GM23338 (cell line): ENCODE measurements at regions not wholly inside any gene's neighbourhood (a gene's known extent, or its start where the extent isn't known, plus 50 kb on each side); places are given as distances from the start of the nearest gene placed in this dataset.

Experiments used
- ATAC-seq: fragments of 200-7000 bp; cut with Tn5 transposase; 3 replicates; pipeline ENCODE4 v1.9.1; 2020
- DNase-seq: peaks from one replicate; pipeline ENCODE4 v3.0.0-alpha.2; 2015; ENCODE audit warnings: low spot score
- H2AFZ ChIP-seq: fragments of 200-600 bp; sonication (generic); 2 replicates; pipeline ENCODE4 v1.8.0; 2016; ENCODE audit warnings: antibody characterized with exemption, mild to moderate bottlenecking, moderate library complexity
- H3F3A ChIP-seq: fragments of 200-600 bp; sonication (generic); replicated peaks from 2 replicates; pipeline ENCODE4 v1.8.0; 2017; ENCODE audit warnings: antibody characterized with exemption, mixed run types, low read depth
- H3K27ac ChIP-seq: fragments of 200-600 bp; sonication (generic); 2 replicates; pipeline ENCODE4 v1.6.1; 2016; ENCODE audit warnings: low read depth
- H3K27me3 ChIP-seq: fragments of 200-600 bp; sonication (generic); 2 replicates; pipeline ENCODE4 v1.8.0; 2016; ENCODE audit warnings: mild to moderate bottlenecking, mixed run types, moderate library complexity; ENCODE audit not compliant: insufficient read depth
- H3K36me3 ChIP-seq: fragments of 200-600 bp; sonication (generic); 2 replicates; pipeline ENCODE4 v1.8.0; 2016; ENCODE audit warnings: mild to moderate bottlenecking; ENCODE audit not compliant: insufficient read depth
- H3K4me1 ChIP-seq: fragments of 200-600 bp; sonication (generic); 2 replicates; pipeline ENCODE4 v1.8.0; 2016; ENCODE audit warnings: mild to moderate bottlenecking, moderate library complexity; ENCODE audit not compliant: insufficient read depth
- H3K4me2 ChIP-seq: fragments of 200-600 bp; sonication (generic); 2 replicates; pipeline ENCODE4 v1.7.1; 2017; ENCODE audit warnings: mixed run types
- H3K4me3 ChIP-seq: fragments of 200-600 bp; sonication (generic); 2 replicates; pipeline ENCODE4 v1.6.1; 2016; ENCODE audit warnings: mixed run types
- H3K79me2 ChIP-seq: fragments of 200-600 bp; sonication (generic); replicated peaks from 2 replicates; pipeline ENCODE4 v1.8.0; 2017; ENCODE audit warnings: mild to moderate bottlenecking; ENCODE audit not compliant: insufficient read depth
- H3K9me2 ChIP-seq: fragments of 200-600 bp; sonication (generic); 2 replicates; pipeline ENCODE4 v1.8.0; 2017; ENCODE audit not compliant: insufficient read depth
- H4K20me1 ChIP-seq: fragments of 200-600 bp; sonication (generic); replicated peaks from 2 replicates; pipeline ENCODE4 v1.8.0; 2017; ENCODE audit warnings: mild to moderate bottlenecking; ENCODE audit not compliant: insufficient read depth
- H3K27ac Mint-ChIP-seq: 2 replicates; pipeline ENCODE4 v1.8.0; 2020; ENCODE audit warnings: inconsistent platforms, mild to moderate bottlenecking, moderate library complexity, mixed read lengths
- H3K27me3 Mint-ChIP-seq: 3 replicates; pipeline ENCODE4 v1.8.0; 2022; ENCODE audit warnings: low read depth, mild to moderate bottlenecking, moderate library complexity, mixed read lengths, inconsistent platforms; ENCODE audit not compliant: insufficient read depth, poor library complexity
- H3K36me3 Mint-ChIP-seq: 3 replicates; pipeline ENCODE4 v1.8.0; 2021; ENCODE audit warnings: low read depth, mild to moderate bottlenecking, inconsistent platforms, moderate library complexity, mixed read lengths
- H3K4me1 Mint-ChIP-seq: 3 replicates; pipeline ENCODE4 v1.8.0; 2020; ENCODE audit warnings: mild to moderate bottlenecking, inconsistent platforms, mixed read lengths
- H3K4me3 Mint-ChIP-seq: 3 replicates; pipeline ENCODE4 v1.8.0; 2021; ENCODE audit warnings: moderate library complexity, mild to moderate bottlenecking, inconsistent platforms, mixed read lengths
- H3K9me3 Mint-ChIP-seq: 3 replicates; pipeline ENCODE4 v1.8.0; 2020; ENCODE audit warnings: moderate library complexity, mild to moderate bottlenecking, inconsistent platforms, mixed read lengths
- EZH2 ChIP-seq: fragments of 200-600 bp; sonication (generic); IDR thresholded peaks from one replicate; pipeline ENCODE4 v1.8.0; 2017; ENCODE audit warnings: antibody characterized with exemption, mild to moderate bottlenecking, low read depth; ENCODE audit not compliant: unreplicated experiment
- EZH2phosphoT487 ChIP-seq: fragments of 200-600 bp; sonication (generic); IDR thresholded peaks from one replicate; pipeline ENCODE4 v1.8.1; 2018; ENCODE audit warnings: antibody characterized with exemption; ENCODE audit not compliant: unreplicated experiment
- JUNB ChIP-seq: IDR thresholded peaks from one replicate; pipeline ENCODE4 v1.6.1; 2016; ENCODE audit warnings: antibody characterized with exemption; ENCODE audit not compliant: unreplicated experiment
- POLR2AphosphoS5 ChIP-seq: IDR thresholded peaks from 2 replicates; pipeline ENCODE4 v1.6.1; 2016; ENCODE audit warnings: antibody characterized with exemption, low read depth
- STAT1 ChIP-seq: IDR thresholded peaks from one replicate; pipeline ENCODE4 v1.6.1; 2016; ENCODE audit warnings: antibody characterized with exemption; ENCODE audit not compliant: unreplicated experiment
- ZNF331 ChIP-seq: fragments of 250-450 bp; sonication (Bioruptor Pico); IDR thresholded peaks from 2 replicates; pipeline ENCODE4 v1.5.0; 2020; ENCODE audit warnings: low read depth, mild to moderate bottlenecking, moderate library complexity
- TF ChIP-seq, protein P1 (sequence below): IDR thresholded peaks from one replicate; pipeline ENCODE4 v1.6.1; 2018; ENCODE audit warnings: antibody characterized with exemption; ENCODE audit not compliant: unreplicated experiment
- TF ChIP-seq, protein P2 (sequence below): fragments of 250-450 bp; sonication (Bioruptor Pico); IDR thresholded peaks from 2 replicates; pipeline ENCODE4 v1.5.0; 2020; ENCODE audit warnings: mild to moderate bottlenecking, moderate library complexity

DNA sequence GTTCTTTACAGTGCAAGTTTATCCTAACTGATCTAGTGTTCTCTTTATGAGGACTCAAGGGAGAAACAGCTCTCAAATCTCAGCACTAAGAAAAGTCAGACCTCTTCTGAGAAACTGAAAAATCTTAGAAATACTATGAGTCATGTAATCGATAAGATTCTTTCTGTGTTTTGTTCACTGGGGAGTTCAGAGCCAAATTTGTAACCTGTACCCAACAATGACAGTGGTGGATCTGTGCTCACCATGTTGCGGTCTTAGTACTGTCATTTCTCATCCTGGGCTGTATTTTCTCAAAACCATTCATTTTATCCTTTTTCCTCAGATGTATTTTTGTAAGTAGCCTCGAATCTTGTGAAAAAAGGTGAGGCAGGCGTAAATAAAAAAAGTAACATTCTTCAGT, 146.4 kb downstream of the ACER2 start:
- ATAC-seq (no peak), DNase-seq (no peak)
- Histone ChIP-seq H3K27ac (no peak overlapping the region), H3K27me3 (no peaks in the 10 kb centered on the region), H3K9me2 (peaks cover 3% of the 10 kb centered on the region; the same call in 1 of the 2 replicates), H3K4me2 (no peak overlapping the region), H3K79me2 (no peaks in the 10 kb centered on the region), H2AFZ (no peak overlapping the region), H3K36me3 (no peaks in the 10 kb centered on the region; the same call in 1 of the 2 replicates), H3K4me1 (0 out of 2 replicates have a peak, but pooled peaks cover 10% of the 10 kb centered on the region), H4K20me1 (no peaks in the 10 kb centered on the region), H3K4me3 (no peak overlapping the region), H3F3A (no peaks in the 10 kb centered on the region)
- no peak overlapping the region for H3K4me3 Mint-ChIP-seq
- H3K27ac Mint-ChIP-seq, result no peak overlapping the region
- H3K9me3 Mint-ChIP-seq, result peaks cover 22% of the 10 kb centered on the region
- peaks cover 9% of the 10 kb centered on the region for H3K4me1 Mint-ChIP-seq
- peaks cover 20% of the 10 kb centered on the region for H3K36me3 Mint-ChIP-seq
- TF ChIP-seq, protein P1, sequence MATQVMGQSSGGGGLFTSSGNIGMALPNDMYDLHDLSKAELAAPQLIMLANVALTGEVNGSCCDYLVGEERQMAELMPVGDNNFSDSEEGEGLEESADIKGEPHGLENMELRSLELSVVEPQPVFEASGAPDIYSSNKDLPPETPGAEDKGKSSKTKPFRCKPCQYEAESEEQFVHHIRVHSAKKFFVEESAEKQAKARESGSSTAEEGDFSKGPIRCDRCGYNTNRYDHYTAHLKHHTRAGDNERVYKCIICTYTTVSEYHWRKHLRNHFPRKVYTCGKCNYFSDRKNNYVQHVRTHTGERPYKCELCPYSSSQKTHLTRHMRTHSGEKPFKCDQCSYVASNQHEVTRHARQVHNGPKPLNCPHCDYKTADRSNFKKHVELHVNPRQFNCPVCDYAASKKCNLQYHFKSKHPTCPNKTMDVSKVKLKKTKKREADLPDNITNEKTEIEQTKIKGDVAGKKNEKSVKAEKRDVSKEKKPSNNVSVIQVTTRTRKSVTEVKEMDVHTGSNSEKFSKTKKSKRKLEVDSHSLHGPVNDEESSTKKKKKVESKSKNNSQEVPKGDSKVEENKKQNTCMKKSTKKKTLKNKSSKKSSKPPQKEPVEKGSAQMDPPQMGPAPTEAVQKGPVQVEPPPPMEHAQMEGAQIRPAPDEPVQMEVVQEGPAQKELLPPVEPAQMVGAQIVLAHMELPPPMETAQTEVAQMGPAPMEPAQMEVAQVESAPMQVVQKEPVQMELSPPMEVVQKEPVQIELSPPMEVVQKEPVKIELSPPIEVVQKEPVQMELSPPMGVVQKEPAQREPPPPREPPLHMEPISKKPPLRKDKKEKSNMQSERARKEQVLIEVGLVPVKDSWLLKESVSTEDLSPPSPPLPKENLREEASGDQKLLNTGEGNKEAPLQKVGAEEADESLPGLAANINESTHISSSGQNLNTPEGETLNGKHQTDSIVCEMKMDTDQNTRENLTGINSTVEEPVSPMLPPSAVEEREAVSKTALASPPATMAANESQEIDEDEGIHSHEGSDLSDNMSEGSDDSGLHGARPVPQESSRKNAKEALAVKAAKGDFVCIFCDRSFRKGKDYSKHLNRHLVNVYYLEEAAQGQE, result no peak
- TF ChIP-seq EZH2phosphoT487 (no peak), POLR2AphosphoS5 (no peak), ZNF331 (no peak), EZH2 (no peak), JUNB (no peak), STAT1 (no peak)
- TF ChIP-seq, protein P2, sequence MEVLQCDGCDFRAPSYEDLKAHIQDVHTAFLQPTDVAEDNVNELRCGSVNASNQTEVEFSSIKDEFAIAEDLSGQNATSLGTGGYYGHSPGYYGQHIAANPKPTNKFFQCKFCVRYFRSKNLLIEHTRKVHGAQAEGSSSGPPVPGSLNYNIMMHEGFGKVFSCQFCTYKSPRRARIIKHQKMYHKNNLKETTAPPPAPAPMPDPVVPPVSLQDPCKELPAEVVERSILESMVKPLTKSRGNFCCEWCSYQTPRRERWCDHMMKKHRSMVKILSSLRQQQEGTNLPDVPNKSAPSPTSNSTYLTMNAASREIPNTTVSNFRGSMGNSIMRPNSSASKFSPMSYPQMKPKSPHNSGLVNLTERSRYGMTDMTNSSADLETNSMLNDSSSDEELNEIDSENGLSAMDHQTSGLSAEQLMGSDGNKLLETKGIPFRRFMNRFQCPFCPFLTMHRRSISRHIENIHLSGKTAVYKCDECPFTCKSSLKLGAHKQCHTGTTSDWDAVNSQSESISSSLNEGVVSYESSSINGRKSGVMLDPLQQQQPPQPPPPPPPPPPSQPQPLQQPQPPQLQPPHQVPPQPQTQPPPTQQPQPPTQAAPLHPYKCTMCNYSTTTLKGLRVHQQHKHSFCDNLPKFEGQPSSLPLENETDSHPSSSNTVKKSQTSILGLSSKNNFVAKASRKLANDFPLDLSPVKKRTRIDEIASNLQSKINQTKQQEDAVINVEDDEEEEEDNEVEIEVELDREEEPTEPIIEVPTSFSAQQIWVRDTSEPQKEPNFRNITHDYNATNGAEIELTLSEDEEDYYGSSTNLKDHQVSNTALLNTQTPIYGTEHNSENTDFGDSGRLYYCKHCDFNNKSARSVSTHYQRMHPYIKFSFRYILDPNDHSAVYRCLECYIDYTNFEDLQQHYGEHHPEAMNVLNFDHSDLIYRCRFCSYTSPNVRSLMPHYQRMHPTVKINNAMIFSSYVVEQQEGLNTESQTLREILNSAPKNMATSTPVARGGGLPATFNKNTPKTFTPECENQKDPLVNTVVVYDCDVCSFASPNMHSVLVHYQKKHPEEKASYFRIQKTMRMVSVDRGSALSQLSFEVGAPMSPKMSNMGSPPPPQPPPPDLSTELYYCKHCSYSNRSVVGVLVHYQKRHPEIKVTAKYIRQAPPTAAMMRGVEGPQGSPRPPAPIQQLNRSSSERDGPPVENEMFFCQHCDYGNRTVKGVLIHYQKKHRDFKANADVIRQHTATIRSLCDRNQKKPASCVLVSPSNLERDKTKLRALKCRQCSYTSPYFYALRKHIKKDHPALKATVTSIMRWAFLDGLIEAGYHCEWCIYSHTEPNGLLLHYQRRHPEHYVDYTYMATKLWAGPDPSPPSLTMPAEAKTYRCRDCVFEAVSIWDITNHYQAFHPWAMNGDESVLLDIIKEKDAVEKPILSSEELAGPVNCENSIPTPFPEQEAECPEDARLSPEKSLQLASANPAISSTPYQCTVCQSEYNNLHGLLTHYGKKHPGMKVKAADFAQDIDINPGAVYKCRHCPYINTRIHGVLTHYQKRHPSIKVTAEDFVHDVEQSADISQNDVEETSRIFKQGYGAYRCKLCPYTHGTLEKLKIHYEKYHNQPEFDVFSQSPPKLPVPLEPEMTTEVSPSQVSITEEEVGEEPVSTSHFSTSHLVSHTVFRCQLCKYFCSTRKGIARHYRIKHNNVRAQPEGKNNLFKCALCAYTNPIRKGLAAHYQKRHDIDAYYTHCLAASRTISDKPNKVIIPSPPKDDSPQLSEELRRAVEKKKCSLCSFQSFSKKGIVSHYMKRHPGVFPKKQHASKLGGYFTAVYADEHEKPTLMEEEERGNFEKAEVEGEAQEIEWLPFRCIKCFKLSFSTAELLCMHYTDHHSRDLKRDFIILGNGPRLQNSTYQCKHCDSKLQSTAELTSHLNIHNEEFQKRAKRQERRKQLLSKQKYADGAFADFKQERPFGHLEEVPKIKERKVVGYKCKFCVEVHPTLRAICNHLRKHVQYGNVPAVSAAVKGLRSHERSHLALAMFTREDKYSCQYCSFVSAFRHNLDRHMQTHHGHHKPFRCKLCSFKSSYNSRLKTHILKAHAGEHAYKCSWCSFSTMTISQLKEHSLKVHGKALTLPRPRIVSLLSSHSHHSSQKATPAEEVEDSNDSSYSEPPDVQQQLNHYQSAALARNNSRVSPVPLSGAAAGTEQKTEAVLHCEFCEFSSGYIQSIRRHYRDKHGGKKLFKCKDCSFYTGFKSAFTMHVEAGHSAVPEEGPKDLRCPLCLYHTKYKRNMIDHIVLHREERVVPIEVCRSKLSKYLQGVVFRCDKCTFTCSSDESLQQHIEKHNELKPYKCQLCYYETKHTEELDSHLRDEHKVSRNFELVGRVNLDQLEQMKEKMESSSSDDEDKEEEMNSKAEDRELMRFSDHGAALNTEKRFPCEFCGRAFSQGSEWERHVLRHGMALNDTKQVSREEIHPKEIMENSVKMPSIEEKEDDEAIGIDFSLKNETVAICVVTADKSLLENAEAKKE (CRISPR knock-in tag), result no peak
- peaks cover 4% of the 10 kb centered on the region for H3K27me3 Mint-ChIP-seq
